NOMO-1 treated with DMSO at 0.1 percent for 48 hours (cell line): ENCODE measurements at regions not wholly inside any gene's neighbourhood (a gene's known extent, or its start where the extent isn't known, plus 50 kb on each side); places are given as distances from the start of the nearest gene placed in this dataset.
"Not testable (repeated sequence)": the region's sequence is repeated elsewhere in the genome, so short reads cannot be mapped to it uniquely, and the experiment has no call there.

Experiments used
- DNase-seq: peaks from one replicate; lab custom pipeline; 2025; ENCODE audit not compliant: unreplicated experiment; lab: John Stamatoyannopoulos, UW

DNA sequence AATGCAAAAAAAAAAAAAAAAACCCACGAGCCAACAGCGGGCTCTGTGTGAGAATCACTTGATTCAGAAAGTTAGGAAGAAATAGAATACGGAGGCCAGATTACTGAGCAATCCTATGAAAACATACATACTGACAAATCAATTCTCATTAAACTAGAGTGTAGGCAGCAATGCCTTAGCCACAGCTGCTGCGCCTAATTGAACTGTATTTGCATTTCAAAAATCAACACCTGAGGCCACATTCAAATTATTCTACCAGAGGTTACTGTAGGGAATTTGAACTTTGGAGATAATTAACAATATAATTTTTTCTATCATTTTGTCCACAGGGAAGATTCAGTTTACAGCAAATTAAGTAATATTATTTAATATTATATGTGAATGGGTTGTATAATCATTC, 138.4 kb upstream of the PLD5 start:
- no peak for DNase-seq

- not testable (repeated sequence) for DNase-seq
Measured at GRCh38 chr1:242653772-242654171, 129.3 kb upstream of the PLD5 start.

DNA sequence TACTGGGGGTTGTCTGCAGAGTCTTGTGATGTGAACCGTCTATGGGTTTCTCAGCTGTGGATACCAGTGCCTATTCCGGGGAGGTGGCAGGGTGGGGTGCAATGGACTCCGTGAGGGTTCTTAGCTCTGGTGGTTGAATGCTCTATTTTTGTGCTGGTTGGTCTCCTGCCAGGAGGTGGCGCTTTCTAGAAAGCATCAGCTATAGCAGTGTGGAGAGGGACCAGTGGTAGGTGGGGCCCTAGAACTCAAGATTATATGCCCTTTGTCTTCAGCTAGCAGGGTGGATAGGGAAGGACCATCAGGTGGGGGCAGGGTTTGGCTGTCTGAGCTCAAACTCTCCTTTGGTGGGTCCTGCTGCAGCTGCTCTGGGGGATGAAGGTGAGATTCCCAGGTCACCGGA, 127.3 kb upstream of the PLD5 start:
- no peak for DNase-seq

GRCh38 chr1:242641461-242641860, 117.0 kb upstream of the PLD5 start:
- no peak for DNase-seq

- DNase-seq = no peak
Measured at GRCh38 chr1:242639104-242639503, 114.6 kb upstream of the PLD5 start.

- DNase-seq = peak; percentile 98
Measured at GRCh38 chr1:242634732-242635131, 110.2 kb upstream of the PLD5 start.

GRCh38 chr1:242629396-242629795, 104.9 kb upstream of the PLD5 start:
- peak; percentile 69 for DNase-seq

GRCh38 chr1:242623756-242624155, 99.3 kb upstream of the PLD5 start:
- DNase-seq = no peak

DNA sequence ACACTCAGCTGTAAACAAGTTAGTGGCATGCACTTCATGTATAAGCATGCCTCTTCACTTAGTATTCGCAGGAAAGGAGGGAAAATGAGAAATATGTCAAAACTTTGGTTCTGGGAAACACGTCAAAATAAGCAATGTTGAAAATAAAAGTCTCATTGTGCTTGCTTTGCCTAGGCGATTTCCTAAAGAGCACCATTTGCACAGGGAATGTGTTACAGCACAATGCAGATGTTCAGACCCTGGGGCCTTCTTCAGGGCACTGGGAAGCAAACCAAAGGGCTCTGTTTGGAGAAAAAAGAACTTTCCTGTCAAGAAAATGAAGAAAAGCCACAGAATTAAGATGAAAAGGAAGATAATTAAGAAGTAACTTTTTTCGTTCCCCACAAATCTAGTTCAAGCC, 98.6 kb upstream of the PLD5 start:
- DNase-seq = no peak

DNA sequence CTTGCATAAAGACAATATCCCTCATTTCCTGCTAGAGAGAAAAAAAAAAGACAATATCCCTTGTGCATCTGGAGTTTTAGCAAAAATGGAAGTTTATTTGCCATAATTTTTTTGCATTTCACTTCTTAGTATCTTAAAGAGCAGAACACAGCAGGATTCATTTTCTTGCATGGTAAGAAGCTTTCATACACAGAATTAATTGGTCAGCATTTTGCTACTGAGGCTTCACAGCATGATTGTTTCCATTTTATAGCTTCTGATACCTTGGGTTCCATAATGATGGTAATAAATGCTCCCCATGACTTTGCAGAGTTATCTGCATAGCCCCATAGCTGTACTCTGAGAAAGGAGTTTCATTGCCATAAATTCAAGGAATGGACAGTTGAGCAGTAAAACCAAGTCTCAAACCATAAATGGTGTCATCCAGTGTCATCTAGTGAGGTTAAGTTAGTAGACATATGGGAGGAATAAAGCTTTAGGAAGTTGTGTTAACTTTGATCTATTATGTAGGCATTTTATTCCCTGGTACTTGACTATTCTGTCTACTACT, 88.8 kb upstream of the PLD5 start:
- no peak for DNase-seq

DNA sequence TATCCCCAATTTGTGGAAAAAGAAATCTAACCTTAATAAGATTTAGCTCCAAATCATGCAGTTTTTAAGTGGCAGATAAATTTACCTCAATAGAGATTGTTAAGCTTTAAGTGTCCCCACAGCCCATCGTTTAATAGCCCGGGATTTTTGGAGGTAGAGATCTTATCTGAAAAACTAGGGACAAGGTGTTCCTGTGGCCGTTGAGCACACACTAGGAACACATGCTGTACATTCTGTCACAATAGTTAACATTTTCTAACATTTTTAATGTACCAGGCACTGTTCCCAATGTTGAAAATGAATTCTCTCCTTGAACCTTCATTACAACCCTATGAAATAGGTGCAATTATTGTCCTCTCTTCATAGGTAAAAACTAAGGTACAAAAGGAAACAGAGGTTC, 85.7 kb upstream of the PLD5 start:
- no peak for DNase-seq

GRCh38 chr1:242605521-242605920, 81.0 kb upstream of the PLD5 start:
- no peak for DNase-seq

DNA sequence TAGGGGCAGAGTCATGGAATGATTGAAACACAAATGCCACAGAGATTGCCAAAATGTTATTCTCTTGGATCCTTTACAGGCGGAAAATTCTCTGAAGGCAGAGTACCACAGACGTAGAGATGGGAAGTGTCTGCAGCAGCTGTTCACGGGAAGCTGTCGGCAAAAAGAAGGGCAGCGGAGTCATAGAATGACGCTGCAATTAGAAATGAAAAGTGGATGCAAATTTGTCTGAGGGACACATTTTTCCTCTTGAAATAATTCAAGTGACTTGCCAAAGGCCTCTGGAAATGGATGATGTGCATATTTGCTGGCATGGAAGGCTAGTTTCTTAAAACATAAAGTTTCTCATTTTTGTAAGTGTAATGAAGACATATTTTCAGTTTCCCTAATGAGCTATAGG, 77.5 kb upstream of the PLD5 start:
- no peak for DNase-seq

GRCh38 chr1:242593756-242594155, 69.3 kb upstream of the PLD5 start:
- DNase-seq = not testable (repeated sequence)

- no peak for DNase-seq
Measured at GRCh38 chr1:242586360-242586680, 61.8 kb upstream of the PLD5 start.

DNA sequence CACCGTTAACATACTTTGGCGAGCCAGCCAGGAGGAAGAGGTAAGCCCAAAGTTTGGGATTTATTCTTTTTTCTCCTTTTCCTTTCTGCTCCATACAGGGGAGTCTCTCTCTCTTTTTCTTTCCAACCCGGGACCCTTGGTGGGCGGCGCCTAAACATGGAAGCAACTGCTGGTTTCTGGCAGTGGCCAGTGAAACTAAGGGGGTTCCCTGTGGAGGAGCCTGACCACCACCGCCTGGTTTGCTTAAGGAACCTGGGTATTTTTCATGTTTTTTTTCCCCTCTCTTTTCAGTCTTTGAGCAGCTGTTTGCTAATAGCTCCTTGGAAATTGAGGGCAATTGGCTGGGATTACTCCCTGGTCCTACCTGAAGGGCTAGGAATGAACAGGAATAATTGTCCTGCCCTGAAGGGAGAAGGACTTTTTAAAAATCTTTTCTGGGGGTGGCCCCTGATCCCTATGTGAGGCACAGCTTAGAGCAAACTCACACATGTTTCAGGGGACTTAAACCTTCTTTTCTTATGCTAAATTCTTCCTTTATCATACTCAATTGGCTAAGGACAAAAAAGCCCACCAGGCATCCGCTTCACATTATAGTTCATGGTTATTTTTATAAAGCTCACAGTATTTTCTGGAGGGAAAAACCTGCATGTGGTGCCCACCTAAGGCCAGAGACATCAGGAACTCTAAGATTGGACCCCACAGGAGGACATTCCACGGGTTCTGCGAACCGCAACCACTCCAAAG, 61.3 kb upstream of the PLD5 start:
- no peak for DNase-seq

GRCh38 chr1:242582669-242583068, 58.2 kb upstream of the PLD5 start:
- no peak for DNase-seq

DNA sequence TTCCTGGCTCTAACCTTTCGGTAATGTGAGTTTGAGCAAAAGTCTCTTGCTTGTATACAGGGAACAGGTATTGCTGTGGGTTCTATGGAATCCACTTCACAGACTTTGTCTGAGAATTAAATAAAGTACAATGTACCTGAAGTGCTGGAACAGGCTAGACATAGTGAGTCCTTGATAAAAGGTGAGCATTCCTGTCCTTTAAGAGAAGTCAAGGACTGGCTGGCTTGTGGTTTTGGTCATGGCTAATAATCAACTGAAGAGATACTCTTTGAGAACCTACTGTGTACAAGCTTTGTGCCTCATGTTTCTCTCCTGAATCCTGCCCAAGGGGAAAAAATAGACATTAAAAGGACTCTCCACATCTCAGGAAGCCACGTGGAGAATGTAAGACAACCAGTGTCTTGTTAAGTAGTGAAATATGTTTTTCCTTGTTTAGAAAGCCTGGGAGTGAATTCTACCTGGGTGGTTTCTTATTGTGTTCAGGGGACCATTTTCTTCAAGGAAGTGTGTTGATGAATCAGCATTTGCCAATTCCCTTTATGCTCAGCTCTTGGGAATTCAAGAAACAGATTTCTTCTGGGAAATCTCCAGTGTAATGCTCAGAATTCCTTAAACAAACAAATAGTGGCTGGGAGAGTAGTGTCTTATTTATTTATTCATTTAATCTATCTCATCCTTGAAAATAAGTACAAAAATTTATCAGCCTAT, 55.2 kb upstream of the PLD5 start:
- no peak for DNase-seq
